GM21717 (cell line): ENCODE measurements at regions not wholly inside any gene's neighbourhood (a gene's known extent, or its start where the extent isn't known, plus 50 kb on each side); places are given as distances from the start of the nearest gene placed in this dataset.

Source experiments
- ATAC-seq: cut with Tn5 transposase; IDR thresholded peaks from one replicate; pipeline ENCODE4 v1.9.1; 2021; ENCODE audit warnings: mild to moderate bottlenecking, moderate library complexity; ENCODE audit not compliant: unreplicated experiment

- ATAC-seq, result no peak
Observed at GRCh38 chr16:66267292-66268014, 99.0 kb upstream of the CDH5 start.

- no peak for ATAC-seq
Observed at GRCh38 chr16:66266436-66267291, 99.8 kb upstream of the CDH5 start.

GRCh38 chr16:66265556-66266141 lies 100.8 kb upstream of the CDH5 start:
- no peak for ATAC-seq

DNA sequence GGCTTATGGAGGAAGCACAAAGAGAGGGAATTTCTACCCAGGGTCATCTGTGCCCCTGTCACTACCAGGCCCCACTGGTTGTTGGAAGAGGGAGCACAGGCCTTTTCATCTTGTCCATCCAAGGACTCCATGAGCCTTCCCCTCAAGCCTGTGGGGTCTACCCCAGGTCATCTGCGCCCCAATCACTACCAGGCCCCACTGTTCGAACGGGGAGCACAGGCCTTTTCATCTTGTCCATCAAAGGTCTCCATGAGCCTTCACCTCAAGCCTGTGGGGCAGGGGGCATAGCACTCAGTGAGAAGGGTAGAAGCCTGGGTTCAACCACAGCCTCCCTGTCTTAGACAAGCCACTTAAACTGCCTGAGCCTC lies 101.5 kb upstream of the CDH5 start:
- ATAC-seq, result no peak

- ATAC-seq, result no peak
Observed at GRCh38 chr16:66264311-66265047, 102.0 kb upstream of the CDH5 start.

GRCh38 chr16:66263973-66264310 lies 102.5 kb upstream of the CDH5 start:
- ATAC-seq, result no peak

GRCh38 chr16:66263168-66263972 lies 103.1 kb upstream of the CDH5 start:
- ATAC-seq, result no peak

DNA sequence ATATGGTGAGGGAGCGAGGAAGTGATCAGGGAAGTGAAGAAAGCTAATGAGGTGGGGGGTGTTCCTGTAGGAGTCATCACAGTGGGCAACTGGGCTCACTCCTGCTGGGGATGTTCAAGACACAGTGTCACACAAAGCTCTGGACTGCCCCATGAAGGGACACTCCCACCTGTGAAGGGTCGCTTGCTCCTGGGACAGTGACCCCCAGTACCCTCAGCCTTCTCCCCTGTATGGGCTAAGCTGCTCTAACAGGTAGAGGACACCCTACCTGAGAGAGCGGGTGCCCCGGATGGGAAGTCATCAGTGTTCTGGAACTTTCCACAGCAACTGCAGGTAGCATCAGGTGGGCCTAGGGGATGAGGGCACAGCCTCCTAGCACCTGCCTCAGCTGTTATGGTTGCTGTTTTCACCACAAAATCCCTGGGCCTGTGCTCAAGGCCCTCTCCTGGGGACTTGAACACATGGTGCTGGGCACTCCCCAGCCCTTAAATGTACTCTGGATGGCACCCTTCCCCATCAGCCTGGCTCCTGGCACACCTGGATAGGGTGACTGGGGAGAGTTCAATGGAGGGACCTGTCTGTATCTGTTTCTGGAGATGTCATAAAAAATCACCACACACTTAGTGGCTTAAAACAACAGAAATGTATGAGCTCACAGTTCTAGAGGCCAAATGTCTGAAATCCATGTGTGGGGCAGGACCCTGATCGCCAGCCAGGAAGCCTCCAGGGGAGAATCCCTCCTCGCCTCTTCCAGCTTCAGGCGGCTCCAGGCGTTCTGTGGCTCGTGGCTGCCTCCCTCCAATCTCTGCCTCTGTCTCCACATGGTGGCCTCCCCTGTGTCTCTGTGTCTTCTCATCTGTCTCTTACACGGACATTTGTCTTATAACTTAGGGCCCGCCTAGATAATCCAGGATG lies 104.0 kb upstream of the CDH5 start:
- no peak for ATAC-seq

GRCh38 chr16:66261826-66262225 lies 104.7 kb upstream of the CDH5 start:
- no peak for ATAC-seq

- no peak for ATAC-seq
Observed at GRCh38 chr16:66260522-66261254, 105.8 kb upstream of the CDH5 start.

DNA sequence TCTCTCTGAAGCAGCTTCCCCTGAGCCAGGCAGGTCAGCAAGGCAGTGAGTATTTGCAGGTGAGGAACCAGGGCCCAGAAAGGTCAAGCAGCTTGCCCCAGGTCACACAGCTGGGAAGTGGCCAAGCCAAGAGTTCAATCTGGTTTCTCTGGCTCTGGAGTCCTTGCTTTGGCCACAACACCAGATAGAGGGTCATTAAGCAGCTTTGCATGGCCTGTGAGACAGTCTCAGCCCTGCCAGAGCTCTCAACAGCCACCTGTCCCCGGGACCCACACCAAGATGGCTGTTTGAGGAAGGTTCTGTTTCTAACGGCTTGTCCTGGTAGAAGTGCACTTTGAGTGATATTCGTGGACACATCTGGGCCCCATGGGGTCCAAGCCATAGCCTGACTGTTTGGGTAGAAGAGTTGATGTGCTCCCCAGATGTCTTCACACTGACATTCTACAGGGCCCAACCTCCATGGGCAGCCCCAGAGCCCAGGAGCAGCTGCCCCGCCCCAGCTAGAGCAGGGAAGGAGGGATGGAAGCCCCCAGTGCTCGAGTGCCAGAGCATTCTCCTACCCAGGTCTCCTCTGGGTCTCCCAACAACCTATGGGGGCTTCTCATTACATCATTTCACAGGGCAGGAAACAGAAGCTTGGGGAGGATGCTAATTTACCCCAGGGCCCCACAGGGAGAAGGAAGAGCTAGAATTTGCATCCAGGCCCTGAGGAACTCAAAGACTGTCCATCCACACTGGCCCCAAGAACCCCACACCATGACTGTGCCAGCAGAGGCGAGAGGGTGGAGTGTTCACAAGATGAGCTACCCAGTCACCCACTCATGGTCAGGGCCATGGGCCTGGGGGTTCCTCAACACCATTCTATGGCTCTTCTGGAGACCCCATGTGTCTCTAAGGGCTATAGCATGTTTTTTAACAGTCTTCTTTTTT lies 107.3 kb upstream of the CDH5 start:
- ATAC-seq, result no peak

GRCh38 chr16:66256919-66257318 lies 109.6 kb upstream of the CDH5 start:
- no peak for ATAC-seq

DNA sequence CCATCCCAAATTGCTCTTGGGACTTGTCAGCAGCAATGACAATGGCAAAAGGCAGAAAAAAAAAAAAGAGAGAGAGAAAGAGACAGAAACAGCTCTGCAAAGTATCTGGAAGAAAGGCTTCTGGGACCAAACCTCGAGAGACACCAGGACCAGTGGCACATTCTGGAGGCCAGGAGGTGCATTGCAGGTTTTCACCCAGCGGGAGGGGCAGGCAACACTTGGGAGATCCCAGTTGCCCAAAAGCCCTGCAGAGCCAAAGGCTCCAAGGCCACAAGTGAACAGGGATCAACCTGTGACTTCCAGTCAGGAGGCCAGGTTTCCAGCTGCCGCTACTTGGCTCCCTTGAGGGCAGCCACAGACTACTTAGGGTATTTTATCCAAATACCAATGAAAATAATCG lies 110.8 kb upstream of the CDH5 start:
- no peak for ATAC-seq

- no peak for ATAC-seq
Observed at GRCh38 chr16:66254751-66255150, 111.7 kb upstream of the CDH5 start.

- no peak for ATAC-seq
Observed at GRCh38 chr16:66254106-66254505, 112.4 kb upstream of the CDH5 start.

DNA sequence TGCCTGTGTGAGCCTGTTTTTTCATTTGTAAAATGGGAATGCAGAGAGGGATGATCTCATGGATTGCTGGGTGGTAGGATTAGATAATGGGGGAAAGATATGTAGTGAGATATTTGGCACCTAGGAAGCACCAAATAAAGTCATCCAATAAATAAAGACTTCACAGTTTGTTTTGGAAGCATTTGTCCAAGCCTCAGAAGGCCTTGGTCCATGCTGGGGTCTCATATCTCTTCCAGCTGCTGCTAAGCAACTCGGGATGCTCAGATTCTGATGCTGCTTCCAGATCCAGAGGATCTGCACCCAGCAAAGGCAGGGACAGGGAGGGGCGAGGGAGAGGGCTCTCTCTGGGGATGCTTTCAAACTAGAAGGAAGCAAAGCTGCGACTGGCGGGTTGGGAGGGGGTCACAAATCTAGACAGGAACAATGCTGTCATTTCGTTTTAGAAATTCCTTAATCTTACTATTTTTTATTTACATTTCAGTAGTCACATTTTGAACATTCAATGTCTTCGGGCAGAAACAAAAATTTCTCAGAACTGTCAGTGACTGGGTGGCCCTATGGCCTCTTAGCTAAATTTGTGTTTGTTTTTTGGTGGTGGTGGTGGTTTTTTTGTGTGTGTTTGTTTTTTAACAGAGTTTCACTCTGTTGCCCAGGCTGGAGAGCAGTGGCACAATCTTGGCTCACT lies 114.9 kb upstream of the CDH5 start:
- ATAC-seq, result no peak
